ENCODE measurements at regions not wholly inside any gene's neighbourhood (a gene's known extent, or its start where the extent isn't known, plus 50 kb on each side); places are given as distances from the start of the nearest gene placed in this dataset.

DNA sequence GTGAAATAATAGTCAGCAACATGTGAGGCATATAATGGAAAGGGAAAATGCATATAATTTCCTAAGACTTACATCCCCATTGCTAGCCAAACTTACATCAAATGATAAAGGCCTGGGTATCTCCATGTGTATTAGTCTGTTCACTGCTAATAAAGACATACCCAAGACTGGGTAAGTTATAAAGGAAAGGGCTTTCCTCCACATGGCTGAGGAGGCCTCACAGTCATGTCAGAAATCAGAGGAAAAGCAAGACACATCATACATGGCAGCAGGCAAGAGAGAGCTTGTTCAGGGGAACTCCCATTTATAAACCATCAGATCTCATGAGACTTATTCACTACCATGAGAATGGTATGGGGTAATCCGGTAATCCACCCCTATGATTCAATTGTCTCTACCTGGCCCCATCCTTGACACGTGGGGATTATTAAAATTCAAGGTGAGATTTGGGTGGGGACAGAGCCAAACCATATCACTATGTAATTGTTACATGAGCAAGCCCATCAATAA lies 161.5 kb upstream of the SAMSN1 start (continued):
- TF ChIP-seq ZNF165 (CRISPR knock-in tag; IDR thresholded peaks at IDR 0.05; ENCODE audit: borderline replicate concordance) (no peak), HDGF (IDR thresholded peaks at IDR 0.05) (no peak), MAFK (IDR thresholded peaks at IDR 0.05; ENCODE audit: low read length) (no peak), DDX20 (tag; IDR thresholded peaks at IDR 0.05; ENCODE audit: low read depth) (no peak)
- TF ChIP-seq, protein P1, sequence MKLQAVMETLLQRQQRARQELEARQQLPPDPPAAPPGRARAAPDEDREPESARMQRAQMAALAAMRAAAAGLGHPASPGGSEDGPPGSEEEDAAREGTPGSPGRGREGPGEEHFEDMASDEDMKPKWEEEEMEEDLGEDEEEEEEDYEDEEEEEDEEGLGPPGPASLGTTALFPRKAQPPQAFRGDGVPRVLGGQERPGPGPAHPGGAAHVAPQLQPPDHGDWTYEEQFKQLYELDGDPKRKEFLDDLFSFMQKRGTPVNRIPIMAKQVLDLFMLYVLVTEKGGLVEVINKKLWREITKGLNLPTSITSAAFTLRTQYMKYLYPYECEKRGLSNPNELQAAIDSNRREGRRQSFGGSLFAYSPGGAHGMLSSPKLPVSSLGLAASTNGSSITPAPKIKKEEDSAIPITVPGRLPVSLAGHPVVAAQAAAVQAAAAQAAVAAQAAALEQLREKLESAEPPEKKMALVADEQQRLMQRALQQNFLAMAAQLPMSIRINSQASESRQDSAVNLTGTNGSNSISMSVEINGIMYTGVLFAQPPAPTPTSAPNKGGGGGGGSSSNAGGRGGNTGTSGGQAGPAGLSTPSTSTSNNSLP (IDR thresholded peaks at IDR 0.05; ENCODE audit: borderline replicate concordance, low read depth, low read length): no peak

DNA sequence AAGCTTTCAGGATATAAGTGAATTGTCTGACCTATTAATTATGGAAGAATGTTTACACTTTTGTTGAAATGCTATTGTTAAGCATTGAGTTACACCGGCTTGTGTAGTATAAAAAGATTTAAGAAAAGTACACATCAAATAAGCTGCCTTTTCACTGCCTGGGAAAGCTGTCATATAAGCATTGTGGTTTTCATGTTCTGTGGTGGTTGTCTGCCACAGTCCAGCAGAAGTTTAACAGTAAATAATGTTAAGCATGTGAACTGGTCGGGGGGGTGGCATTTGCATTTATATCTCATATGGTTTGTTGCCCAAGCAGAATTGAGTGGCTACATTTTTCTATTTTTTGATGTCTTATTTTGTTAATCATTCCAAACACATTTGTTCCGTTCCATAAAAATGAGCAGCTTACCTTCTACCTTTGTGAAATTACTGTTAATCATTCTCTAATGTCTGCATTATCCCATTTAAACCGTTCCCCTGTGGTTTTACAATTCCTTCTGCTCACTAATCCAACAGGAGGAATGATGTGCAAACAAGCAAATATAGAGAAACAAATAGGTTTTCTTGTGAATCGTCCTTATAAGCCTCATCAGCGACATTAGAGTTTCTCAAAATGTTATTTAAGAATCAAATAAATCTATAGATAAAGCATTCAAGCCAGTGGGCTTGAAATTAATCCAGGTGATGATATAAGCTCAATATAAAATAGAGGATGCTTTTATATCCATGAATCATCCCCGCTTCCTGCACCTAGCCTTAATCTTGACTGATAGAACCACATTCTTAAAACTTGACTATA lies 160.8 kb upstream of the SAMSN1 start:
- no peaks in the 10 kb centered on the region for H3K27me3 ChIP-seq (ENCODE audit: control insufficient read depth in 2 of 2, insufficient read depth in 2 of 2, low read length in 2 of 2)
- no peak for DNase-seq (ENCODE audit: extremely low read depth in 1 of 4, low spot score in 3 of 4)
- no peak overlapping the region for H3K9ac ChIP-seq (ENCODE audit: insufficient read depth in 1 of 2, low read depth in 2 of 2, low read length in 2 of 2)
- no peak for FAIRE-seq
- H2AFZ ChIP-seq (ENCODE audit: low read depth, low read length): no peak overlapping the region
- WGBS (ENCODE audit: insufficient coverage, low coverage, missing lambda C conversion rate): 40% methylated on average over 7 of the region's 7 CpGs
- ChIA-PET POLR2A (no interaction called here), CTCF (ENCODE audit: low intra/inter-chr PET ratio) (no interaction called here)
- H3K4me1 ChIP-seq (replicated peaks in 1 of 2; ENCODE audit: control insufficient read depth in 2 of 2, insufficient read depth in 2 of 2, low read length in 2 of 2): no peaks in the 10 kb centered on the region
- BruUV-seq (replicated peaks): no TSS peak
- no peak overlapping the region for H3K4me2 ChIP-seq (ENCODE audit: insufficient read depth, low read length)
- no peak overlapping the region for H3K27ac ChIP-seq (ENCODE audit: extremely low read depth, low read depth, low read length)
- TF ChIP-seq POLR2A (conservative IDR thresholded peaks at IDR 0.05) (no peak), E2F3 (CRISPR knock-in tag; IDR thresholded peaks at IDR 0.05) (no peak)
- in situ Hi-C loops (cut with MboI): no loop called here
- H4K20me1 ChIP-seq (replicated peaks; ENCODE audit: control insufficient read depth, insufficient read depth, low read length): no peaks in the 10 kb centered on the region
- no peak overlapping the region for H3K4me3 ChIP-seq
- no peak for ATAC-seq
- H3K79me2 ChIP-seq (ENCODE audit: control insufficient read depth, insufficient read depth, low read length): no peaks in the 10 kb centered on the region
- no peaks in the 10 kb centered on the region for H3K9me3 ChIP-seq (replicated peaks; ENCODE audit: control insufficient read depth, insufficient read depth, low read depth, low read length)
- no peaks in the 10 kb centered on the region for H3K36me3 ChIP-seq (ENCODE audit: control insufficient read depth, insufficient read depth, low read length)
- no peaks in the 10 kb centered on the region for H3K9me1 ChIP-seq (ENCODE audit: control insufficient read depth, insufficient read depth, low read length)
- intact Hi-C loops (cut with micrococcal nuclease): no loop called here

Measured in K562 (cell line).